Omental fat pad (tissue), 3 donors: ENCODE measurements at regions not wholly inside any gene's neighbourhood (a gene's known extent, or its start where the extent isn't known, plus 50 kb on each side); places are given as distances from the start of the nearest gene placed in this dataset.

Experiments used
- ATAC-seq: fragments of 150-250 bp; one replicate; pipeline ENCODE4 v1.9.1; 2016; ENCODE audit warnings: mild to moderate bottlenecking, moderate library complexity; ENCODE audit not compliant: low FRiP score
- DNase-seq: peaks from one replicate; pipeline ENCODE4 v3.0.0-alpha.2; 2019; ENCODE audit warnings: low spot score
- CTCF ChIP-seq, 3 donors: fragments of 450-650 bp; IDR thresholded peaks; one replicate each; pipeline ENCODE4 v1.5.1; 2016 to 2017; ENCODE audit warnings: antibody characterized with exemption in 3 of 3, mild to moderate bottlenecking in 3 of 3, moderate library complexity in 2 of 3

- no peak for TF ChIP-seq CTCF (IDR thresholded peaks at IDR 0.05)
- DNase-seq = no peak
- no peak for ATAC-seq
These were observed 436.2 kb downstream of the BUD13 start for GRCh38 chr11:116336540-116336939.

- ATAC-seq (no peak), DNase-seq (no peak)
- TF ChIP-seq CTCF (IDR thresholded peaks at IDR 0.05) = no peak
These were observed 436.9 kb downstream of the BUD13 start for GRCh38 chr11:116335891-116336290.

- ATAC-seq (no peak), DNase-seq (no peak)
- no peak for TF ChIP-seq CTCF (IDR thresholded peaks at IDR 0.05)
These were observed 437.7 kb downstream of the BUD13 start for GRCh38 chr11:116335078-116335477.

GRCh38 chr11:116334596-116334995 lies 438.2 kb downstream of the BUD13 start:
- DNase-seq = no peak

GRCh38 chr11:116333001-116333535 lies 439.7 kb downstream of the BUD13 start:
- DNase-seq (no peak), ATAC-seq (no peak)
- no peak for TF ChIP-seq CTCF (IDR thresholded peaks at IDR 0.05)

More at GRCh38 chr11:116334596-116334995, 438.2 kb downstream of the BUD13 start:
- no peak for TF ChIP-seq CTCF (IDR thresholded peaks at IDR 0.05)
- no peak for ATAC-seq

GRCh38 chr11:116332391-116332790 lies 440.4 kb downstream of the BUD13 start:
- no peak for TF ChIP-seq CTCF (IDR thresholded peaks at IDR 0.05)
- no peak for DNase-seq
- no peak for ATAC-seq

GRCh38 chr11:116331381-116331780 lies 441.4 kb downstream of the BUD13 start:
- ATAC-seq (no peak), DNase-seq (no peak)

More at GRCh38 chr11:116331381-116331780, 441.4 kb downstream of the BUD13 start:
- no peak for TF ChIP-seq CTCF (IDR thresholded peaks at IDR 0.05)
